Gastrocnemius medialis (tissue), 4 donors: ENCODE measurements at regions not wholly inside any gene's neighbourhood (a gene's known extent, or its start where the extent isn't known, plus 50 kb on each side); places are given as distances from the start of the nearest gene placed in this dataset.
A peak's percentile ranks its signal among the peaks of the same experiment; 100 is the strongest.

Experiments used
- ATAC-seq, 2 donors: fragments of 150-250 bp; one replicate each; pipeline ENCODE4 v1.9.1; 2016
- DNase-seq, 2 donors: peaks; one replicate each; pipeline ENCODE4 v3.0.0-alpha.2; 2019
- H3K27ac ChIP-seq, 4 donors: fragments of 200-600 bp; sonication (generic); 1 replicate in 1 of 4; 2 replicates in 3 of 4; pipeline ENCODE4 v1.5.1; 2016 to 2018; ENCODE audit warnings: mild to moderate bottlenecking in 2 of 4, moderate library complexity in 1 of 4
- H3K27me3 ChIP-seq, 3 donors: fragments of 200-600 bp; sonication (generic) in 2 of 3; 1 replicate in 1 of 3; 2 replicates in 2 of 3; pipeline versions ENCODE4 v1.5.1 to v1.6.0; 2016 to 2019; ENCODE audit warnings: mild to moderate bottlenecking in 1 of 3, moderate library complexity in 1 of 3
- H3K36me3 ChIP-seq, 2 donors: fragments of 200-600 bp; sonication (generic) in 1 of 2; one replicate each; pipeline ENCODE4 v1.5.1; 2017 to 2018
- H3K4me1 ChIP-seq, 2 donors: fragments of 200-600 bp; sonication (generic) in 1 of 2; one replicate each; pipeline ENCODE4 v1.5.1; 2016 to 2017; ENCODE audit warnings: mild to moderate bottlenecking in 2 of 2
- H3K4me3 ChIP-seq, 4 donors: fragments of 200-600 bp; sonication (generic) in 3 of 4; 1 replicate in 1 of 4; 2 replicates in 3 of 4; pipeline ENCODE4 v1.5.1; 2016 to 2019; ENCODE audit warnings: mild to moderate bottlenecking in 2 of 4
- H3K9me3 ChIP-seq, 3 donors: fragments of 200-600 bp; sonication (generic) in 2 of 3; 1 replicate in 1 of 3; 2 replicates in 2 of 3; pipeline ENCODE4 v1.5.1; 2016 to 2019
- POLR2A ChIP-seq, 2 donors: fragments of 450-650 bp; IDR thresholded peaks; one replicate each; pipeline ENCODE4 v1.6.1; 2017; ENCODE audit warnings: antibody characterized with exemption in 2 of 2, mild to moderate bottlenecking in 2 of 2, moderate library complexity in 2 of 2
- in situ Hi-C, 4 donors: fragments of 200-750 bp; cut with MboI; loops; one replicate each; pipeline versions ENCODE4 v1.15.0 to v1.8.0; 2017; ENCODE audit warnings: low sequenced_read_pairs in 4 of 4
- intact Hi-C: fragments of 100-400 bp; cut with DNase I; formaldehyde crosslinking; loops from one replicate; pipeline ENCODE4 v1.15.1; 2023; ENCODE audit warnings: low total_unique reads
- TF ChIP-seq, protein P1 (sequence below), 5 experiments: fragments of 450-650 bp in 3 of 5; fragments of 200-600 bp in 2 of 5; sonication (generic) in 2 of 5; IDR thresholded peaks in 4 of 5; conservative IDR thresholded peaks in 1 of 5; 1 replicate in 4 of 5; 2 replicates in 1 of 5; pipeline ENCODE4 v1.5.1; 2016 to 2019; ENCODE audit warnings: antibody characterized with exemption in 5 of 5, mild to moderate bottlenecking in 3 of 5, moderate library complexity in 3 of 5

DNA sequence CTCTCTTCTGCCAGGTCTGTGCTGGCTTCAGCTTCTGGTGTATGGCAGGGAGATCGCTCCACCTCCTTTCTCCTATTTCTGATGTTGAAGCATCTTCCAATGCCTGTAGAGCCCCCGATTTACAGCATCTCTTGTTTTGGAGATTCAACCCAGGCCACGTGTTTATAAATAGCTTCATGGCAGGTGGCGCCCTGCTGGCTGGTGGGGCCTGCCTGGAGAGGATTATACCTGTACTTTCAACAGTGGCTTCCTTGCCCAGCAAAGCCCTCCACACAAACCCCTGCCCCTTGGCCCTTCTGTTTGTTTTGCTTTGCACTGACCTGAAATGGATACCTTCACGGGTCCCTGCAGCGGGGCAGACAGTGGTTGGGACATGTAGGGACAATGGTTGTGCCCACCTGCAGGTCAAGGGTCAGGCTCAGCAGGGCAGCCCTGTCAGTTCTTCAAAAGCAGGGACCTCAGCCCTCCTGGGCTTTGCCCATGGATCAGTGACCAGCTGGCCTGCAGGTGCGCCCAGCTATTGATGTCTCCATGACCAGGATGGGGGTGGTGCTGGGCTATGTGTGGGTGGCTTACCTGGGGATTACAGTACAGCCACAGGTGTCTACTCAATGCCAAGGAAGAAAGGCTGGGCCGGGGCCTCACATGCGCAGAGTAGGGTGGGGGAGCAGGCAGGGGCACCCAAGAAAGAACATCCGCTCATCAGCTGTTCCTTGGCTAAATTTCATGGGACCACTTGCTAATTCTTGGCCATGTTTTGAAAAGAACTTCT lies 112.7 kb upstream of the PRR23C start:
- DNase-seq (no peak), ATAC-seq (no peak)
- Histone ChIP-seq H3K9me3 (no peaks in the 10 kb centered on the region), H3K27ac (no peak overlapping the region), H3K27me3 (no peaks in the 10 kb centered on the region), H3K36me3 (no peaks in the 10 kb centered on the region), H3K4me3 (no peak overlapping the region), H3K4me1 (no peaks in the 10 kb centered on the region)
- in situ Hi-C loops (no loop called here), intact Hi-C loops (no loop called here)
- no peak for TF ChIP-seq POLR2A (IDR thresholded peaks at IDR 0.05)
- TF ChIP-seq, protein P1, sequence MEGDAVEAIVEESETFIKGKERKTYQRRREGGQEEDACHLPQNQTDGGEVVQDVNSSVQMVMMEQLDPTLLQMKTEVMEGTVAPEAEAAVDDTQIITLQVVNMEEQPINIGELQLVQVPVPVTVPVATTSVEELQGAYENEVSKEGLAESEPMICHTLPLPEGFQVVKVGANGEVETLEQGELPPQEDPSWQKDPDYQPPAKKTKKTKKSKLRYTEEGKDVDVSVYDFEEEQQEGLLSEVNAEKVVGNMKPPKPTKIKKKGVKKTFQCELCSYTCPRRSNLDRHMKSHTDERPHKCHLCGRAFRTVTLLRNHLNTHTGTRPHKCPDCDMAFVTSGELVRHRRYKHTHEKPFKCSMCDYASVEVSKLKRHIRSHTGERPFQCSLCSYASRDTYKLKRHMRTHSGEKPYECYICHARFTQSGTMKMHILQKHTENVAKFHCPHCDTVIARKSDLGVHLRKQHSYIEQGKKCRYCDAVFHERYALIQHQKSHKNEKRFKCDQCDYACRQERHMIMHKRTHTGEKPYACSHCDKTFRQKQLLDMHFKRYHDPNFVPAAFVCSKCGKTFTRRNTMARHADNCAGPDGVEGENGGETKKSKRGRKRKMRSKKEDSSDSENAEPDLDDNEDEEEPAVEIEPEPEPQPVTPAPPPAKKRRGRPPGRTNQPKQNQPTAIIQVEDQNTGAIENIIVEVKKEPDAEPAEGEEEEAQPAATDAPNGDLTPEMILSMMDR (IDR thresholded peaks at IDR 0.05 in 4 of 5, conservative IDR thresholded peaks at IDR 0.05 in 1 of 5): no peak

DNA sequence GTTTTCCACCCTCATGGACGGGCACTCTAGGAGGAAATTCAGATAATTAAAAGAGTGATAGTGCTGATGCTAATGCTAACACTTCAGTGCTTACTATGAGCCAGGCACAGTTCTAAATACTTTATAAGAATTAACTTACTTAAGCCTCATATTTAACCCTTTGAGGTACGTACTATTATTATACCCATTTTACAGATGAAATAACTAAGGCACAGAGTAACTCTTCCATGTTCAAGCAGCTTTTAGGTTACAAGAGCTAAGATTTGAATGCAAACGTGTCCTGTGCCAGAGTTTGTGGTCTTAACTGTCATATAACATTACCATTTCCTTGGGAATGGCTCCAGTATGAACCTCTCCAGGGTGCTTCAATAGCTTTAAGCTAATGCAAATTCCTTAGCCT lies 114.7 kb upstream of the PRR23C start:
- H3K4me1 ChIP-seq: no peaks in the 10 kb centered on the region
- intact Hi-C loops: no loop called here
- no peaks in the 10 kb centered on the region for H3K36me3 ChIP-seq
- TF ChIP-seq, protein P1 (IDR thresholded peaks at IDR 0.05 in 4 of 5, conservative IDR thresholded peaks at IDR 0.05 in 1 of 5): no peak
- TF ChIP-seq POLR2A (IDR thresholded peaks at IDR 0.05): no peak
- in situ Hi-C loops: no loop called here
- H3K27ac ChIP-seq: no peak overlapping the region
- no peaks in the 10 kb centered on the region for H3K27me3 ChIP-seq
- no peak overlapping the region for H3K4me3 ChIP-seq
- no peak for ATAC-seq
- no peaks in the 10 kb centered on the region for H3K9me3 ChIP-seq
- no peak for DNase-seq

DNA sequence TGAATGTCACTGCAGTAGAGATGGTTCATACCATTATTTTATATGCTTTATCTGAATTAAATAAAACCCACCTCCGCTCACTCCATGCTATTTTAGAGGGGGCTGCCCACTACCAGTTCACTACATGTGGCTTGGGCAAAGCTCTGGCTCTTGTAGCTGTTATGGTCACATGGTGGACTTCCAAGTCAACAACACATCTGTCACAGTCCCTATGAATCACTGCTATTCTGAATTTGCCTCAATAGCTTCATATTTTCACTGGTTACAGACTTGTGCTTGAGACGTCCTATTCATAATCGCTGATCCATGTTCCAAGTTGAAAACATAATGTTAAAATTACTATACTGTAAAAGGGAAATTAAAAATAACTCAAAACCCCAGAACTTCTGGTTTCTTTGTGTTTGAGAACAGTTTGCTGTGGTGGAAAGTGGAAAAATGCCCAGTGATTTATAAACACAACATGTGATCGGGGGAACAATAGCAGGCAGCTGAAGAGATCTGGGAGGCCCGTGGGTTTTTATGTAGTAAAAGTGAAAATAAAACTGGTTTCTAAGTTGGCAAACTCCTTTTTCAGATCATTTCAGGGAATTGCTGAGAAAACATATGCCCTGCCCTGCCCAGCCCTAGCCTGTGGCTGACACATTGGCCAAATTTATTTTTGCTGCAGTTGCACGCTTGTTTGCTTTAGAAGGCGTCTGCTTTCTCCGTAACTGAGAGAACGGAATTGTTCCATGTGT lies 128.8 kb upstream of the PRR23C start:
- Histone ChIP-seq H3K4me1 (no peaks in the 10 kb centered on the region), H3K36me3 (no peaks in the 10 kb centered on the region), H3K27ac (no peak overlapping the region), H3K4me3 (peak overlapping the region in 3 of 4 donors; percentile 16 to 21 (median 19)), H3K9me3 (no peaks in the 10 kb centered on the region), H3K27me3 (no peaks in the 10 kb centered on the region)
- intact Hi-C loops: no loop called here
- DNase-seq: no peak
- ATAC-seq: no peak
- TF ChIP-seq, protein P1 (IDR thresholded peaks at IDR 0.05 in 4 of 5, conservative IDR thresholded peaks at IDR 0.05 in 1 of 5): no peak
- TF ChIP-seq POLR2A (IDR thresholded peaks at IDR 0.05): no peak
- in situ Hi-C loops: no loop called here

DNA sequence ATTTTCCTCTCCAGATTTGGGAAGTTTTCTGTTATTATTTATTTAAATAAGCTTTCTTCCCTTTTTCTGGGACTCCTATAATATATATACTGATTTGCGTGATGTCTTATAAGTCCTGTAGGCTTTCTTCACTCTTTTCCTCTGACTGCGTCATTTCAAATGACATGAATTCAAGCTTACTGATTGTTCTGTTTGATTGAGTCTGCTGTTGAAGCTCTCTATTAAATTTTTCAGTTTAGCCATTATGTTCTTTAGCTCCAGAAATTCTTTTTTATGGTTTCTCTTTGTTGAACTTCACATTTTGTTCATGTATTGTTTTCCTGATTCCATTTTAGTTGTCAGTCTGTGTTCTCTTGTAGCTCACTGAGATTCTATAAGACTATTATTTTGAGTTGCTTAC lies 135.8 kb upstream of the PRR23C start:
- Histone ChIP-seq H3K27me3 (no peaks in the 10 kb centered on the region), H3K9me3 (peaks cover 0 to 10% (median 0%) of the 10 kb centered on the region in 3 donors), H3K27ac (no peak overlapping the region), H3K4me3 (no peak overlapping the region), H3K36me3 (no peaks in the 10 kb centered on the region), H3K4me1 (no peaks in the 10 kb centered on the region)
- intact Hi-C loops (no loop called here), in situ Hi-C loops (no loop called here)
- no peak for TF ChIP-seq POLR2A (IDR thresholded peaks at IDR 0.05)
- TF ChIP-seq, protein P1 (IDR thresholded peaks at IDR 0.05 in 4 of 5, conservative IDR thresholded peaks at IDR 0.05 in 1 of 5): no peak
- ATAC-seq: no peak
- DNase-seq: no peak
